SH-SY5Y (cell line): ENCODE measurements at regions not wholly inside any gene's neighbourhood (a gene's known extent, or its start where the extent isn't known, plus 50 kb on each side); places are given as distances from the start of the nearest gene placed in this dataset.

ENCODE experiments used
- GATA2 ChIP-seq: IDR thresholded peaks from 2 replicates; pipeline ENCODE4 v1.6.1; 2011; ENCODE audit warnings: mild to moderate bottlenecking, low read depth, low read length
- GATA3 ChIP-seq: IDR thresholded peaks from 2 replicates; pipeline ENCODE4 v1.6.1; 2011; ENCODE audit warnings: low read depth, mild to moderate bottlenecking, low read length, moderate library complexity

DNA sequence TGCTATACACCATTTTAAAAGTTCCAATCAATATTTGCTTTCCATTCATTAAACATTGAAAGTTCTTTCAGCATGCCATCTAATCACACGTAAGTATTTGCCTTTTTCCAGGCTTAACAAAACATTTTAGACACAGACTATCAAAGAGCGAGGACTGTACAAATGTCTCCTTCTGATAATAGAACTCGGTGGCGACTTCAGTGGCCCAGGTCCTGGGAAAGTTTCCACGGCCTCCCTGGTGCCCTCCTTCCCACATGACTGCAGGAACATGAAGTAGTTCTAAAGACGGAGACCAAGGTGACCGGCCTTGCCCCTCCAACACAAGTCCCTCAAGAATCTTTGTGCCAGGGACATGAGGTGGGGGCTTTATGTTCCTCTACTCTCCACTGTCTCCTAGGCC lies 174.6 kb upstream of the KBTBD8 start:
- TF ChIP-seq GATA2 (no peak), GATA3 (no peak)
